Right lung (tissue), 2 donors: ENCODE measurements at regions not wholly inside any gene's neighbourhood (a gene's known extent, or its start where the extent isn't known, plus 50 kb on each side); places are given as distances from the start of the nearest gene placed in this dataset.
A peak's percentile ranks its signal among the peaks of the same experiment; 100 is the strongest.
"Not testable (repeated sequence)": the region's sequence is repeated elsewhere in the genome, so short reads cannot be mapped to it uniquely, and the experiment has no call there.

Source experiments
- DNase-seq, 2 donors: peaks; one replicate each; pipeline ENCODE4 v3.0.0-alpha.2; 2013

- DNase-seq: no peak
Observed at GRCh38 chr7:112982441-112983063, 104.1 kb downstream of the GPR85 start.

- DNase-seq: no peak
Observed at GRCh38 chr7:112981966-112982365, 104.7 kb downstream of the GPR85 start.

GRCh38 chr7:112979055-112979454 is 107.6 kb downstream of the GPR85 start:
- not testable (repeated sequence) for DNase-seq

- DNase-seq: not testable (repeated sequence)
Observed at GRCh38 chr7:112977244-112977955, 109.2 kb downstream of the GPR85 start.

- DNase-seq: no peak
Observed at GRCh38 chr7:112970771-112971170, 115.9 kb downstream of the GPR85 start.

GRCh38 chr7:112969946-112970345 is 116.7 kb downstream of the GPR85 start:
- no peak for DNase-seq

- no peak for DNase-seq
Observed at GRCh38 chr7:112965506-112965905, 121.1 kb downstream of the GPR85 start.

GRCh38 chr7:112963634-112964033 is 123.0 kb downstream of the GPR85 start:
- no peak for DNase-seq

- DNase-seq: no peak
Observed at GRCh38 chr7:112962815-112963214, 123.8 kb downstream of the GPR85 start.

GRCh38 chr7:112959276-112959675 is 127.4 kb downstream of the GPR85 start:
- no peak for DNase-seq

GRCh38 chr7:112958775-112959174 is 127.9 kb downstream of the GPR85 start:
- no peak for DNase-seq

- no peak for DNase-seq
Observed at GRCh38 chr7:112957901-112958300, 128.7 kb downstream of the GPR85 start.

GRCh38 chr7:112953031-112953430 is 133.6 kb downstream of the GPR85 start:
- not testable (repeated sequence) for DNase-seq

- no peak for DNase-seq
Observed at GRCh38 chr7:112951070-112951469, 135.6 kb downstream of the GPR85 start.

- DNase-seq: not testable (repeated sequence)
Observed at GRCh38 chr7:112949682-112950081, 136.9 kb downstream of the GPR85 start.

- no peak for DNase-seq
Observed at GRCh38 chr7:112946350-112946749, 140.3 kb downstream of the GPR85 start.

GRCh38 chr7:112945046-112945445 is 141.6 kb downstream of the GPR85 start:
- DNase-seq: no peak

GRCh38 chr7:112942981-112943380 is 143.6 kb downstream of the GPR85 start:
- DNase-seq: peak in 1 of 2 donors; percentile 28

GRCh38 chr7:112942125-112942524 is 144.5 kb downstream of the GPR85 start:
- DNase-seq: not testable (repeated sequence)

- DNase-seq: no peak
Observed at GRCh38 chr7:112940314-112940732, 146.3 kb downstream of the GPR85 start.

GRCh38 chr7:112939574-112940313 is 146.9 kb downstream of the GPR85 start:
- peak; percentile 99 to 100 for DNase-seq

- DNase-seq: peak; percentile 55 to 60
Observed at GRCh38 chr7:112938863-112939573, 147.6 kb downstream of the GPR85 start.
